ENCODE measurements at regions not wholly inside any gene's neighbourhood (a gene's known extent, or its start where the extent isn't known, plus 50 kb on each side); places are given as distances from the start of the nearest gene placed in this dataset.
"Not testable (repeated sequence)": the region's sequence is repeated elsewhere in the genome, so short reads cannot be mapped to it uniquely, and the experiment has no call there.

DNA sequence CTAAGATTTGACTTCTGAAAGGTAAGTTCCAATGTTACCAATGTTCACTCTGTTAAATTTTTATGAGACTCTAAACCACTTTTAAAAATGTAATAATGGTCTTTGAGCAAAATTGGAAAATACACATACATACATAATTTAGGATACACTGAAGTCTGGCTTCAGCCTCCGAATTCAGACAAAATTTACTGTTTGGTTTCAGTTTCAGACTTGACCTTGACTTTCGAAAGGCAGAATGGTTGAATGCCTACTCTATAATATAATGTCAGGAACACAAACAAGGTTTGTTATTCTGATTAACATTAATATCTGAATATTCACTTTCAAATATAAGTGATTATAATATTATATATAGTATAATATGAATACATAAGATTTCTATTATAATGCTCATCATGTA, 74.1 kb upstream of the KRAS start:
- peak; percentile 56 for FAIRE-seq
- DNase-seq (ENCODE audit: insufficient read length, low spot score), result no peak
- TF ChIP-seq POLR2AphosphoS5 (IDR thresholded peaks at IDR 0.05; ENCODE audit: low read depth, low read length) (no peak), POLR2A (IDR thresholded peaks at IDR 0.05; ENCODE audit: low read depth, low read length) (no peak), TAF1 (IDR thresholded peaks at IDR 0.05; ENCODE audit: low read depth, low read length) (no peak), PAX5 (IDR thresholded peaks at IDR 0.05; ENCODE audit: insufficient read depth, low read length, severe bottlenecking) (no peak), SPI1 (IDR thresholded peaks at IDR 0.05; ENCODE audit: low read depth, low read length) (no peak), POU2F2 (IDR thresholded peaks at IDR 0.05; ENCODE audit: low read depth, low read length) (no peak)

DNA sequence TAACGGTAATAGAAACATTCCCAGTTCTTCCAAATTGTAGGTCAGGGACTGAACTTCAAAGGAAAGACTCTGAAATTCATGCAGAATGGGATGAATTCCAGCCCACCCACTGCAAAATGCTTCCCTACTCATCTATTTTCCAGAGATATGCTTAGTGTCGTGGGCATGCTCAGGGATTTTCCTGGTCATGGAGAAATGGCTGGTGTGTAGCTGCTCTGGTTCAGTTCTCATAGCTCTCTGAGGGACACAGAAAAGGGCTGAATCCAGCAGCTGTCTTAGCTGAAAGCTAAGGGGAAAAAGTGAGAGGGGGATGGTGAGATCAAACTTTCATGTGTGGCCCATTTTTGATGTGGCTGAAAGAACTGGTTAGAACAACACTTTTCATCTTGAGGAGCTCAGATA, 72.9 kb upstream of the KRAS start:
- FAIRE-seq (no peak), DNase-seq (ENCODE audit: insufficient read length, low spot score) (no peak)
- TF ChIP-seq SPI1 (IDR thresholded peaks at IDR 0.05; ENCODE audit: low read depth, low read length) (no peak), POLR2A (IDR thresholded peaks at IDR 0.05; ENCODE audit: low read depth, low read length) (no peak), POLR2AphosphoS5 (IDR thresholded peaks at IDR 0.05; ENCODE audit: low read depth, low read length) (no peak), TAF1 (IDR thresholded peaks at IDR 0.05; ENCODE audit: low read depth, low read length) (no peak), POU2F2 (IDR thresholded peaks at IDR 0.05; ENCODE audit: low read depth, low read length) (no peak), PAX5 (IDR thresholded peaks at IDR 0.05; ENCODE audit: insufficient read depth, low read length, severe bottlenecking) (no peak)

DNA sequence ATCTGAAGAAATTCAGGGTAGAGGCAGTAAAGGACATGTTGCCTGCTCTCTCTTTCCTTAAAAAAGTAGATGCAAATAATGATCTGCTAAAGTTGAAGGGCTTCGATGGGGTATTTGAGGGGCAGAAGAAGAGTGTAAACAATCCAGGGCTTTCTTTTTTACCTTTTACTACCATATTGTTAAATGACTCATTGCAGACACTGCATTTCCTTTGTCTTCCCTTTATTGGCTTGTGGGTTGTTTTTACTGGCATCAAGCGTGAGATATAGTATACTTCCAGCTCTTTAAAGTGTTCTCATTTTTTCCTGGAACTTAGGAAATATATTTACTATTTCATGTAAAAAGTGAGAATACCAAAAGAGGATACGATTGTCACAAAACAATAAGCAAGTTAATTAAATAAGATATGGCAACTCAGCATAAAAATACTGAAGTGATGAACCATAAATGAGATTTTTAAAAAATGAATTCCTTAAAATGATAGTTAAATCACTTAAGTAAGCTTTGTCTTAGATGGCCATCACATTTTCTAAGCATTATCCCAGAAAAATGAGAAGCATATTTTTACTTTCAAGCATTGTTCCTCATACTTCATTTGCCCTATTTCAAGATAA, 72.3 kb upstream of the KRAS start:
- TF ChIP-seq TAF1 (IDR thresholded peaks at IDR 0.05; ENCODE audit: low read depth, low read length) (no peak), POLR2A (IDR thresholded peaks at IDR 0.05; ENCODE audit: low read depth, low read length) (no peak), POLR2AphosphoS5 (IDR thresholded peaks at IDR 0.05; ENCODE audit: low read depth, low read length) (no peak), SPI1 (IDR thresholded peaks at IDR 0.05; ENCODE audit: low read depth, low read length) (no peak)
- FAIRE-seq (no peak), DNase-seq (ENCODE audit: insufficient read length, low spot score) (no peak)

DNA sequence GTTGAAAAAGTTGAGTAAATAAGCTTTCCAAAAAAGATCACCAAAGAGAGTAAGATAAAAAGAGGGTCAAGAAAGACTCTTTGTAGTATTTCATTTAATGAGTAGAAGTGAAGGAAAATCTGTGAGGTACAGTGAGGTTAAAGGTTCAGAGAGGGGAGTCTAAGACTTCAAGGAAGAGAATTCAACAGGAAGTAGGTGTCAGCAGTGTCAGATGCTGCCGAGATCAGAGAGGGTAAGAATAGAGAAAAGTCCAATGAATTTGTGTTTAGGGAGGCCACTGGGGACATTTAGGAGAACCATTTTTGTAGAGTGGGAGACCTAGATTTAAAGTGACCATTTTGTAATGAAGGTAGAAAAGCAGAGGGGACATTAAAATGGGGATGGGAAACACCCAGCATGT, 71.6 kb upstream of the KRAS start:
- TF ChIP-seq POU2F2 (IDR thresholded peaks at IDR 0.05; ENCODE audit: low read depth, low read length) (no peak), POLR2A (IDR thresholded peaks at IDR 0.05; ENCODE audit: low read depth, low read length) (no peak), PAX5 (IDR thresholded peaks at IDR 0.05; ENCODE audit: insufficient read depth, low read length, severe bottlenecking) (no peak), TAF1 (IDR thresholded peaks at IDR 0.05; ENCODE audit: low read depth, low read length) (no peak), SPI1 (IDR thresholded peaks at IDR 0.05; ENCODE audit: low read depth, low read length) (no peak), POLR2AphosphoS5 (IDR thresholded peaks at IDR 0.05; ENCODE audit: low read depth, low read length) (no peak)
- FAIRE-seq (no peak), DNase-seq (ENCODE audit: insufficient read length, low spot score) (no peak)

- FAIRE-seq (no peak), DNase-seq (ENCODE audit: insufficient read length, low spot score) (no peak)
- TF ChIP-seq SPI1 (IDR thresholded peaks at IDR 0.05; ENCODE audit: low read depth, low read length), result no peak
- TF ChIP-seq POLR2A (IDR thresholded peaks at IDR 0.05; ENCODE audit: low read depth, low read length), result no peak
- TF ChIP-seq POU2F2 (IDR thresholded peaks at IDR 0.05; ENCODE audit: low read depth, low read length), result no peak
- TF ChIP-seq TAF1 (IDR thresholded peaks at IDR 0.05; ENCODE audit: low read depth, low read length), result no peak
- TF ChIP-seq POLR2AphosphoS5 (IDR thresholded peaks at IDR 0.05; ENCODE audit: low read depth, low read length), result no peak
- no peak for TF ChIP-seq PAX5 (IDR thresholded peaks at IDR 0.05; ENCODE audit: insufficient read depth, low read length, severe bottlenecking)
Measured at GRCh38 chr12:25321772-25322171, 71.0 kb upstream of the KRAS start.

DNA sequence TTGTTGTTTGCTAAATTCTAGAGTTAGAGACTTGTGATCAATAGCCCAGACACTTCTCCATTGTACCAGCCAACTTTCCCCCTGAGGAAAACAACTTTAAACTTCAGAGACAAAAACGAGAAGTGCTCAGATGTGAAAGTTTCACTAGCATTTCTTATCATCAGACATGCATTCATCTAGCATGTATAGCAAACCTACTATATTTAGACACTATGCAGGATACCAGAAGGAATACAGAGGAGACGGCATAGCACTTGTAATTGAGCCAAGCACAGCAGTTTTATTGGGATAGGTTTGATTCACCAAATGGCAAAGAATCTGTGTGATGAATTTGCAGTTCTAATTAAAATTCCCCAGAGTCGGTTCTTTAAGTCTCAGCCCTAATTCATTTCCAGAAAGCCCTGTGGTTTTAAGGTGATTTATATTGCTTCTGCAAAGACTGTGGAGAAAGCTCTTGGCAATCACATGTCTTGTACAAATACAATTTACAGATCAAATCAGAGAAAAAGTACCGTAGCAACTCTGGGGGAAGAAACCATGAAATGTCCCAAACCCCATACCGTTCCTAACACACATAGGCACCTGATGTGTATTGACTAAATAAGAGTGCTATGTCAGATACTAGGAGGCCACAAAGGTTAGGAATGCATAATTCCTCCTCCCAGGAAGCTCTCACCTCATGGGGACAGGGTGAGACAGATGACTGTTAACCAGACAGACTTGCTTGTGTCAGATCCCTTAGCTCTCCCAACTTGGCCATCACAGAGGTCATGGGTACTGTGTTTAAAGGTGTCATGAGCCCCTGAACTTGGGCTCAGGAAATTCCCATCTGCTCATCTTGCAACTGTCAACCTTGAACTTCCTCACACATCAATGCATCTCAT, 69.6 kb upstream of the KRAS start:
- TF ChIP-seq SPI1 (IDR thresholded peaks at IDR 0.05; ENCODE audit: low read depth, low read length) (peak; percentile 97), TAF1 (IDR thresholded peaks at IDR 0.05; ENCODE audit: low read depth, low read length) (no peak), POLR2A (IDR thresholded peaks at IDR 0.05; ENCODE audit: low read depth, low read length) (no peak), POU2F2 (IDR thresholded peaks at IDR 0.05; ENCODE audit: low read depth, low read length) (no peak), PAX5 (IDR thresholded peaks at IDR 0.05; ENCODE audit: insufficient read depth, low read length, severe bottlenecking) (no peak), POLR2AphosphoS5 (IDR thresholded peaks at IDR 0.05; ENCODE audit: low read depth, low read length) (no peak)
- FAIRE-seq, result peak; percentile 82
- DNase-seq (ENCODE audit: insufficient read length, low spot score), result no peak

DNA sequence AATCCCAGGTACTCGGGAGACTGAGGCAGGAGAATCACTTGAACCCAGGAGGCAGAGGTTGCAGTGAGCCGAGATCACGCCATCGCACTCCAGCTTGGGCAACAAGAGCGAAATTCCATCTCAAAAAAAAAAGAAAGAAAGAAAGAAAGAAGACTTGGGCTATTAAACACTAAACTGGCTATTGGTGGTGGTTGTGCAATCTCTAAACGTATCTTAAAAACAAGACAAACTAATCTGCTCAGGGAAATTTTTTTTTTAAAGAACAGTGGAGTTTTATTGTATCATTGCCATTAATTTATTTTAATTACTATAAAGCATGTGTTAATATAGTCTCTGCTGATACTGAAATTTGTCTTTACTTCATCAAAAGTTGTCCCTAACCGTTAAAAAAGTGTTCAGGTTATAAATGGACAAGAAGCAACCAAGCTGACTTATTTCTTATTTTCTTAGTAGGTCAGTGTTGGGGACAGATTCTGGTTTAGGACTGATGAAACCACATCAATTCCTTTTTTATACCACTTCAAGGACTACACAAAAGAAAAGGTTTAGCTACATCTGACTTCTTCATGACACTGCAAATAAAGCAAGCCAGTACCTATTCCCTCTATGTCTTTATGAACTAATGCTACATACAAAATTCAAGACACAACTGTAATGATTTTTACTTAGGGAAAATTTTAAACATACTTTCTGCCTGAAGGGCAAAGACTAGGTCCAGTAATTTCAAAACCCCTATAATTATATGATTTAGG, 68.7 kb upstream of the KRAS start:
- no peak for DNase-seq (ENCODE audit: insufficient read length, low spot score)
- no peak for FAIRE-seq
- TF ChIP-seq POU2F2 (IDR thresholded peaks at IDR 0.05; ENCODE audit: low read depth, low read length), result no peak
- TF ChIP-seq POLR2AphosphoS5 (IDR thresholded peaks at IDR 0.05; ENCODE audit: low read depth, low read length), result no peak
- TF ChIP-seq SPI1 (IDR thresholded peaks at IDR 0.05; ENCODE audit: low read depth, low read length), result no peak
- no peak for TF ChIP-seq TAF1 (IDR thresholded peaks at IDR 0.05; ENCODE audit: low read depth, low read length)
- TF ChIP-seq POLR2A (IDR thresholded peaks at IDR 0.05; ENCODE audit: low read depth, low read length), result no peak
- TF ChIP-seq PAX5 (IDR thresholded peaks at IDR 0.05; ENCODE audit: insufficient read depth, low read length, severe bottlenecking), result no peak

GRCh38 chr12:25317553-25317952, 66.8 kb upstream of the KRAS start:
- no peak for FAIRE-seq
- TF ChIP-seq TAF1 (IDR thresholded peaks at IDR 0.05; ENCODE audit: low read depth, low read length), result no peak
- no peak for TF ChIP-seq SPI1 (IDR thresholded peaks at IDR 0.05; ENCODE audit: low read depth, low read length)
- no peak for TF ChIP-seq POLR2AphosphoS5 (IDR thresholded peaks at IDR 0.05; ENCODE audit: low read depth, low read length)
- no peak for TF ChIP-seq POLR2A (IDR thresholded peaks at IDR 0.05; ENCODE audit: low read depth, low read length)
- TF ChIP-seq POU2F2 (IDR thresholded peaks at IDR 0.05; ENCODE audit: low read depth, low read length), result no peak
- no peak for TF ChIP-seq PAX5 (IDR thresholded peaks at IDR 0.05; ENCODE audit: insufficient read depth, low read length, severe bottlenecking)

DNA sequence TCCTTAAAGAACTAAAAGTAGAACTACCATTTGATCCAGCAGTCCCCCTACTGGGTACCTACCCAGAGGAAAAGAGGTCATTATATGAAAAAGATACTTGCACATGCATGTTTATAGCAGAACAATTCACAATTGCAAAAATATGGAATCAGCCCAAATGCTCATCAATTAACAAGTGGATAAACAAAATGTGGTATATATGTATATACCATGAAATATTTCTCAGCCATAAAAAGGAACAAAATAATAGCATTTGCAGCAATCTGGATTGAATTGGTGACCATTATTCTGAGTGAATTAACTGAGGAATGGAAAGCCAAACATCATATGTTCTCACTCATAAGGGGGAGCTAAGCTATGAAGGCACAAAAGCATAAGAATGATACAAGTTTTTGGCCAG, 64.7 kb upstream of the KRAS start:
- no peak for FAIRE-seq
- no peak for DNase-seq (ENCODE audit: insufficient read length, low spot score)
- TF ChIP-seq POU2F2 (IDR thresholded peaks at IDR 0.05; ENCODE audit: low read depth, low read length) (no peak), POLR2AphosphoS5 (IDR thresholded peaks at IDR 0.05; ENCODE audit: low read depth, low read length) (no peak), TAF1 (IDR thresholded peaks at IDR 0.05; ENCODE audit: low read depth, low read length) (no peak), PAX5 (IDR thresholded peaks at IDR 0.05; ENCODE audit: insufficient read depth, low read length, severe bottlenecking) (no peak), SPI1 (IDR thresholded peaks at IDR 0.05; ENCODE audit: low read depth, low read length) (no peak), POLR2A (IDR thresholded peaks at IDR 0.05; ENCODE audit: low read depth, low read length) (no peak)

More at GRCh38 chr12:25317553-25317952, 66.8 kb upstream of the KRAS start:
- DNase-seq (ENCODE audit: insufficient read length, low spot score), result no peak

- not testable (repeated sequence) for DNase-seq (ENCODE audit: insufficient read length, low spot score); FAIRE-seq
Measured at GRCh38 chr12:25313266-25313990, 62.7 kb upstream of the KRAS start.

Data from GM12891 (cell line).